ENCODE measurements at regions not wholly inside any gene's neighbourhood (a gene's known extent, or its start where the extent isn't known, plus 50 kb on each side); places are given as distances from the start of the nearest gene placed in this dataset.

GRCh38 chr18:34397286-34397896 lies 172.7 kb upstream of the NOL4 start:
- TF ChIP-seq, protein P1, sequence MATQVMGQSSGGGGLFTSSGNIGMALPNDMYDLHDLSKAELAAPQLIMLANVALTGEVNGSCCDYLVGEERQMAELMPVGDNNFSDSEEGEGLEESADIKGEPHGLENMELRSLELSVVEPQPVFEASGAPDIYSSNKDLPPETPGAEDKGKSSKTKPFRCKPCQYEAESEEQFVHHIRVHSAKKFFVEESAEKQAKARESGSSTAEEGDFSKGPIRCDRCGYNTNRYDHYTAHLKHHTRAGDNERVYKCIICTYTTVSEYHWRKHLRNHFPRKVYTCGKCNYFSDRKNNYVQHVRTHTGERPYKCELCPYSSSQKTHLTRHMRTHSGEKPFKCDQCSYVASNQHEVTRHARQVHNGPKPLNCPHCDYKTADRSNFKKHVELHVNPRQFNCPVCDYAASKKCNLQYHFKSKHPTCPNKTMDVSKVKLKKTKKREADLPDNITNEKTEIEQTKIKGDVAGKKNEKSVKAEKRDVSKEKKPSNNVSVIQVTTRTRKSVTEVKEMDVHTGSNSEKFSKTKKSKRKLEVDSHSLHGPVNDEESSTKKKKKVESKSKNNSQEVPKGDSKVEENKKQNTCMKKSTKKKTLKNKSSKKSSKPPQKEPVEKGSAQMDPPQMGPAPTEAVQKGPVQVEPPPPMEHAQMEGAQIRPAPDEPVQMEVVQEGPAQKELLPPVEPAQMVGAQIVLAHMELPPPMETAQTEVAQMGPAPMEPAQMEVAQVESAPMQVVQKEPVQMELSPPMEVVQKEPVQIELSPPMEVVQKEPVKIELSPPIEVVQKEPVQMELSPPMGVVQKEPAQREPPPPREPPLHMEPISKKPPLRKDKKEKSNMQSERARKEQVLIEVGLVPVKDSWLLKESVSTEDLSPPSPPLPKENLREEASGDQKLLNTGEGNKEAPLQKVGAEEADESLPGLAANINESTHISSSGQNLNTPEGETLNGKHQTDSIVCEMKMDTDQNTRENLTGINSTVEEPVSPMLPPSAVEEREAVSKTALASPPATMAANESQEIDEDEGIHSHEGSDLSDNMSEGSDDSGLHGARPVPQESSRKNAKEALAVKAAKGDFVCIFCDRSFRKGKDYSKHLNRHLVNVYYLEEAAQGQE (tag by site-specific recombination; IDR thresholded peaks at IDR 0.05), result no peak
- TF ChIP-seq KLF1 (tag by site-specific recombination; IDR thresholded peaks at IDR 0.05), result no peak

Data from HEK293 (cell line).